Hepatocyte (in vitro differentiated cells): ENCODE measurements at regions not wholly inside any gene's neighbourhood (a gene's known extent, or its start where the extent isn't known, plus 50 kb on each side); places are given as distances from the start of the nearest gene placed in this dataset.

Experiments
- DNase-seq: peaks from one replicate; pipeline ENCODE4 v3.0.0-alpha.2; 2016; ENCODE audit warnings: low spot score
- H2AFZ ChIP-seq: fragments of 200-600 bp; sonication (generic); 2 replicates; pipeline ENCODE4 v1.6.0; 2016; ENCODE audit warnings: antibody characterized with exemption, mild to moderate bottlenecking
- H3K27ac ChIP-seq: fragments of 200-600 bp; sonication (generic); 2 replicates; pipeline ENCODE4 v1.5.1; 2016; ENCODE audit warnings: mild to moderate bottlenecking
- H3K27me3 ChIP-seq: fragments of 200-600 bp; sonication (generic); 2 replicates; pipeline ENCODE4 v1.6.1; 2016
- H3K36me3 ChIP-seq: fragments of 200-600 bp; sonication (generic); replicated peaks from 2 replicates; pipeline ENCODE4 v1.5.1; 2016; ENCODE audit warnings: low read depth; ENCODE audit not compliant: insufficient read depth
- H3K4me1 ChIP-seq: fragments of 200-600 bp; sonication (generic); 2 replicates; pipeline ENCODE4 v1.5.1; 2016; ENCODE audit warnings: mild to moderate bottlenecking, moderate library complexity; ENCODE audit not compliant: insufficient read depth
- H3K4me2 ChIP-seq: fragments of 200-600 bp; sonication (generic); 2 replicates; pipeline ENCODE4 v1.6.0; 2016
- H3K4me3 ChIP-seq: fragments of 200-600 bp; sonication (generic); 2 replicates; pipeline ENCODE4 v1.5.1; 2016; ENCODE audit warnings: mild to moderate bottlenecking
- H3K79me2 ChIP-seq: fragments of 200-600 bp; sonication (generic); 2 replicates; pipeline ENCODE4 v1.6.0; 2017; ENCODE audit warnings: mild to moderate bottlenecking
- H3K9me2 ChIP-seq: fragments of 200-600 bp; sonication (generic); replicated peaks from 2 replicates; pipeline ENCODE4 v1.6.0; 2017; ENCODE audit warnings: mild to moderate bottlenecking; ENCODE audit not compliant: insufficient read depth
- H3K9me3 ChIP-seq: fragments of 200-600 bp; sonication (generic); 2 replicates; pipeline ENCODE4 v1.5.1; 2016; ENCODE audit warnings: low read depth, mild to moderate bottlenecking
- H4K20me1 ChIP-seq: fragments of 200-600 bp; sonication (generic); 2 replicates; pipeline ENCODE4 v1.6.0; 2016; ENCODE audit warnings: mild to moderate bottlenecking; ENCODE audit not compliant: insufficient read depth, poor library complexity, severe bottlenecking
- EZH2 ChIP-seq: fragments of 200-600 bp; sonication (generic); IDR thresholded peaks from 2 replicates; pipeline ENCODE4 v1.6.1; 2016; ENCODE audit warnings: antibody characterized with exemption, mild to moderate bottlenecking, borderline replicate concordance
- EZH2phosphoT487 ChIP-seq: fragments of 200-600 bp; sonication (generic); IDR thresholded peaks from one replicate; pipeline ENCODE4 v1.6.1; 2018; ENCODE audit warnings: antibody characterized with exemption, mild to moderate bottlenecking, low read depth, moderate library complexity; ENCODE audit not compliant: unreplicated experiment, severe bottlenecking
- WGBS: methylation state at CpG from one replicate; pipeline ENCODE4 v1.1.6; 2016; ENCODE audit warnings: low lambda C conversion rate; ENCODE audit errors: missing lambda C conversion rate; 5-methylcytosine and 5-hydroxymethylcytosine counted together
- TF ChIP-seq, protein P1 (sequence below): fragments of 200-600 bp; sonication (generic); IDR thresholded peaks from 2 replicates; pipeline ENCODE4 v1.5.1; 2016; ENCODE audit warnings: antibody characterized with exemption, mild to moderate bottlenecking; ENCODE audit not compliant: poor library complexity

DNA sequence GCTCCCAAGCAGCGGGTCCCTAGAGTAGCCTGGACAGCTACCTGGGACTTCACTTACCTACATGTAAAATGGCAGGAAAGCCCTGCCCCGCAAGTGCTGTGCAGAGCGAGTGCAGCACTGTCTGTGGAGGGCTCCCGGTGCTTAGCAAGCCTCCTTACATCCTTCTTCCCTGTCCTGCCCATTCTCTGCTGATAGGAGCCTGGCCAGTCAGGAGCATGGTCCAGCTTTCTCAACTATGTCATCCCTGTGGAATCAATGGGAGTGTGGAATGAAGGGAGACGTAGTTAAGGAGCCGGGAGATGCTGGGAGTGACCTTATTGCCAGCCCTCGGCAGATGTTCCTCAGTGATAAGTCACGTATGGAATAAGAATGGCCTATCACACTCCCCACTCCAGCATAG lies 661.9 kb upstream of the ID2 start:
- DNase-seq: no peak

DNA sequence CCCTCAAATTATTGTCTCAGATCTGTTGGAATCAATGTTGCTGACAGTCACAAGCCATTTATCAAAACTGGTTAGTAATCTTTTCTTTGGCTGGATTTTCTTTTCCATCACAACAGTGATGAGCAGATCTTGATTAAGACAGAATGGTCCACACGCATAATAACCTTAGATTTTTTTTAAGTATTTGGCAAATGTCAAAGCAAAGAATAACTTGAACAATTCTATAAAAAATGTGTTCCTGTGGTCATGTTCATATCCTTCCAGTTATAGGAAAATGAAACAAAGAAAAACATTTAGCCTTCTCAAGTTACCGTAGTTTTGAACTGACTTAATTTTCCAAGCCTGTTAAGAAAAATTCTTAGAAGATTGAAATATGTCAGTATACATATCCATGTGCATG lies 659.9 kb upstream of the ID2 start:
- TF ChIP-seq EZH2: no peak
- no peak for TF ChIP-seq EZH2phosphoT487
- TF ChIP-seq, protein P1, sequence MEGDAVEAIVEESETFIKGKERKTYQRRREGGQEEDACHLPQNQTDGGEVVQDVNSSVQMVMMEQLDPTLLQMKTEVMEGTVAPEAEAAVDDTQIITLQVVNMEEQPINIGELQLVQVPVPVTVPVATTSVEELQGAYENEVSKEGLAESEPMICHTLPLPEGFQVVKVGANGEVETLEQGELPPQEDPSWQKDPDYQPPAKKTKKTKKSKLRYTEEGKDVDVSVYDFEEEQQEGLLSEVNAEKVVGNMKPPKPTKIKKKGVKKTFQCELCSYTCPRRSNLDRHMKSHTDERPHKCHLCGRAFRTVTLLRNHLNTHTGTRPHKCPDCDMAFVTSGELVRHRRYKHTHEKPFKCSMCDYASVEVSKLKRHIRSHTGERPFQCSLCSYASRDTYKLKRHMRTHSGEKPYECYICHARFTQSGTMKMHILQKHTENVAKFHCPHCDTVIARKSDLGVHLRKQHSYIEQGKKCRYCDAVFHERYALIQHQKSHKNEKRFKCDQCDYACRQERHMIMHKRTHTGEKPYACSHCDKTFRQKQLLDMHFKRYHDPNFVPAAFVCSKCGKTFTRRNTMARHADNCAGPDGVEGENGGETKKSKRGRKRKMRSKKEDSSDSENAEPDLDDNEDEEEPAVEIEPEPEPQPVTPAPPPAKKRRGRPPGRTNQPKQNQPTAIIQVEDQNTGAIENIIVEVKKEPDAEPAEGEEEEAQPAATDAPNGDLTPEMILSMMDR: no peak

More for the DNA sequence above, 661.9 kb upstream of the ID2 start:
- no peaks in the 10 kb centered on the region for H3K9me3 ChIP-seq
- no peaks in the 10 kb centered on the region for H3K27me3 ChIP-seq
- H3K79me2 ChIP-seq: no peaks in the 10 kb centered on the region
- H3K4me1 ChIP-seq: no peaks in the 10 kb centered on the region
- no peak overlapping the region for H3K4me2 ChIP-seq
- no peaks in the 10 kb centered on the region for H3K36me3 ChIP-seq
- no peak overlapping the region for H3K4me3 ChIP-seq
- H3K27ac ChIP-seq: no peak overlapping the region
- no peaks in the 10 kb centered on the region for H3K9me2 ChIP-seq
- no peak overlapping the region for H2AFZ ChIP-seq
- WGBS: 97% methylated on average over 8 of the region's 8 CpGs
- no peak for TF ChIP-seq EZH2
- TF ChIP-seq EZH2phosphoT487: no peak
- TF ChIP-seq, protein P1: no peak
- no peaks in the 10 kb centered on the region for H4K20me1 ChIP-seq

DNA sequence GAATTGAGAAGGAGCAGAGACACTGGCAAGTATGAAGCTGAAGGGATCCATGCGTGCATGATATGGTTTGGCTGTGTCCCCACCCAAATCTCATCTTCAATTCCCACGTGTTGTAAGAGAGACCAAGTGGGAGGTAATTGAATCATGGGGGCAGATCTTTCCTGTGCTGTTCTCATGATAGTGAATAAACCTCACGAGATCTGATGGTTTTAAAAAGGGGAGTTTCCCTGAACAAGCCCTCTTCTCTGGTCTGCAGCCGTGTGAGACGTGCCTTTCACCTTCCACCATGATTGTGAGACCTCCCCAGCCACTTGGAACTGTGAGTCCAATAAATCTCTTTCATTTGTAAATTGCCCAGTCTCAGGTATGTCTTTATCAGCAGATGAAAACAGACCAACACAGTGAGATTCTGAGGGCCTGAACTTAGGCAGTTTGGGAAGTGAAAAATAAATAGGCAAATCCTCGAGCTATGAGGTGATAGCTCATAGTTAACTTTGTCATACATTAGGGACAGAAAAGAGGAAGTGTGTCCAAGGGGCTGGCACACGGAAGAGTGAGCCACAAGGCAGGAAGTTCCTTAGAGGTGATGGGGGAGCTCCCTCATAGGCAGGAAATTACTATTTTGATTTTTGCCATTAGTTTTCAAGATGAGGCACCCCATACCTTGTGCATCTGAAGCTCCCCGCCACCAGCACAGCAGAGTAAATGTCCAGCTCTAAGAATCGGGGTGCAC lies 658.8 kb upstream of the ID2 start:
- Histone ChIP-seq H3K79me2 (no peaks in the 10 kb centered on the region), H3K36me3 (no peaks in the 10 kb centered on the region), H4K20me1 (no peaks in the 10 kb centered on the region), H3K27ac (no peak overlapping the region), H3K9me2 (no peaks in the 10 kb centered on the region), H3K4me1 (no peaks in the 10 kb centered on the region), H3K4me2 (no peak overlapping the region), H3K9me3 (no peaks in the 10 kb centered on the region), H3K4me3 (no peak overlapping the region), H2AFZ (no peak overlapping the region), H3K27me3 (no peaks in the 10 kb centered on the region)
- DNase-seq: no peak
- 78% methylated on average over 9 of the region's 9 CpGs for WGBS
- TF ChIP-seq EZH2phosphoT487 (no peak), EZH2 (no peak)
- TF ChIP-seq, protein P1: no peak

More for the DNA sequence above, 659.9 kb upstream of the ID2 start:
- no peaks in the 10 kb centered on the region for H3K9me3 ChIP-seq
- no peaks in the 10 kb centered on the region for H3K27me3 ChIP-seq
- H3K4me2 ChIP-seq: no peak overlapping the region
- H3K9me2 ChIP-seq: no peaks in the 10 kb centered on the region
- H3K4me3 ChIP-seq: no peak overlapping the region
- WGBS: 88% methylated on average over 2 of the region's 2 CpGs
- no peak overlapping the region for H2AFZ ChIP-seq
- H3K4me1 ChIP-seq: no peaks in the 10 kb centered on the region
- no peak overlapping the region for H3K27ac ChIP-seq
- no peaks in the 10 kb centered on the region for H3K79me2 ChIP-seq
- no peaks in the 10 kb centered on the region for H3K36me3 ChIP-seq
- no peaks in the 10 kb centered on the region for H4K20me1 ChIP-seq
- DNase-seq: no peak

DNA sequence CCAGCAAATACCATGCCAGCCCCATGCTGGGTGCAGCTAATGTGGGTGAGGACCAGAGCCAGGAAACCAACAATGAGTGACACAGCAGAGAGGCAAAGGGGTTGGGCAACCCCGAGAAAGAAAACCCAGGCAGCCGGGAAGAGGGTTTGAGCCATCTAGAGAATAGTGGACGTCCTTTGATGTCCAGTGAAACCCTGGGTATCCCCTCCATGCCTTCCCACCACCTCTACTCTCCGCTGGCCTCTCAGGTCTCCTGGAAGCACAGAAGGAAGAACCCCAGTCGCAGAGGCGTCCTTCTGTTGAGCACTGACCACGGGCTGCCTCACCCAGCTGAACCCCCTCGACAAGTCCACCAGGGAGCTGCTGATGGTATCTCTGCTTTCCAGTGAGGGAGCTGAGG lies 657.4 kb upstream of the ID2 start:
- Histone ChIP-seq H3K27me3 (no peaks in the 10 kb centered on the region), H3K9me2 (no peaks in the 10 kb centered on the region), H3K9me3 (no peaks in the 10 kb centered on the region), H3K36me3 (no peaks in the 10 kb centered on the region), H3K4me2 (no peak overlapping the region), H3K27ac (no peak overlapping the region), H3K4me3 (no peak overlapping the region), H3K79me2 (no peaks in the 10 kb centered on the region), H3K4me1 (no peaks in the 10 kb centered on the region), H4K20me1 (no peaks in the 10 kb centered on the region), H2AFZ (no peak overlapping the region)
- DNase-seq: no peak
- WGBS: 93% methylated on average over 8 of the region's 8 CpGs
- no peak for TF ChIP-seq EZH2
- TF ChIP-seq EZH2phosphoT487: no peak
- TF ChIP-seq, protein P1: no peak
